GM10266 (cell line): ENCODE measurements at regions not wholly inside any gene's neighbourhood (a gene's known extent, or its start where the extent isn't known, plus 50 kb on each side); places are given as distances from the start of the nearest gene placed in this dataset.

Experiments
- DNase-seq: peaks from one replicate; pipeline ENCODE4 v3.0.0; 2012; ENCODE audit errors: extremely low spot score
- CTCF ChIP-seq: IDR thresholded peaks from 2 replicates; pipeline ENCODE4 v1.5.1; 2012; ENCODE audit warnings: mild to moderate bottlenecking, low read depth; ENCODE audit not compliant: control insufficient read depth, insufficient read depth; ENCODE audit errors: missing control alignments

GRCh38 chr11:116518141-116518540, 254.6 kb downstream of the BUD13 start:
- DNase-seq = no peak
- no peak for TF ChIP-seq CTCF

- no peak for DNase-seq
- no peak for TF ChIP-seq CTCF
Measured at GRCh38 chr11:116517584-116517983, 255.2 kb downstream of the BUD13 start.

- TF ChIP-seq CTCF = no peak
- DNase-seq = no peak
Measured at GRCh38 chr11:116517077-116517476, 255.7 kb downstream of the BUD13 start.

GRCh38 chr11:116515664-116516184, 257.1 kb downstream of the BUD13 start:
- no peak for DNase-seq

GRCh38 chr11:116513894-116514293, 258.9 kb downstream of the BUD13 start:
- TF ChIP-seq CTCF = peak; percentile 51
- peak; percentile 38 for DNase-seq

More at GRCh38 chr11:116515664-116516184, 257.1 kb downstream of the BUD13 start:
- TF ChIP-seq CTCF = no peak

GRCh38 chr11:116513278-116513823, 259.4 kb downstream of the BUD13 start:
- no peak for DNase-seq
- no peak for TF ChIP-seq CTCF

- no peak for DNase-seq
- TF ChIP-seq CTCF = no peak
Measured at GRCh38 chr11:116512841-116513240, 259.9 kb downstream of the BUD13 start.
